K562 (cell line): ENCODE measurements at regions not wholly inside any gene's neighbourhood (a gene's known extent, or its start where the extent isn't known, plus 50 kb on each side); places are given as distances from the start of the nearest gene placed in this dataset.

Experiments
- ATAC-seq: fragments of 200-7000 bp; cut with Tn5 transposase; 3 replicates; pipeline ENCODE4 v1.9.1; 2020; ENCODE audit warnings: moderate library complexity
- BruUV-seq: library from RNA; stranded (reverse); fragments of 400-500 nt; replicated peaks from 2 replicates; lab custom pipeline; 2021; lab: Mats Ljungman, UMichigan
- CTCF ChIA-PET: fragments of 300-600 bp; formaldehyde crosslinking; extraction: SDS; loops from one replicate; lab custom pipeline; 2021; ENCODE audit warnings: low intra/inter-chr PET ratio; lab: Yijun Ruan, JAX
- POLR2A ChIA-PET: fragments of 300-600, 350-650 bp; sonication (Branson Sonifier 250); formaldehyde crosslinking; extraction: SDS; loops from one replicate; lab custom pipeline; 2021; ENCODE audit warnings: antibody characterized with exemption, inconsistent platforms; lab: Yijun Ruan, JAX
- DNase-seq, 4 experiments: peaks; one replicate each; pipeline versions ENCODE4 v3.0.0 to v3.0.0-alpha.2; 2011 to 2018; ENCODE audit warnings: low spot score in 3 of 4, mixed read lengths in 3 of 4; ENCODE audit errors: extremely low read depth in 1 of 4
- FAIRE-seq: peaks from 2 replicates; lab custom pipeline; 2011; peaks lifted over from hg19 to GRCh38; lab: Jason Lieb, UNC
- H2AFZ ChIP-seq: 2 replicates; pipeline ENCODE4 v1.6.0; 2011; ENCODE audit warnings: low read depth, low read length, control low read depth, inconsistent platforms
- H3K27ac ChIP-seq: fragments of 200-600 bp; 3 replicates; pipeline ENCODE4 v1.8.0; 2011; ENCODE audit warnings: low read depth, mild to moderate bottlenecking, control low read depth, inconsistent platforms, low read length, moderate library complexity, mixed read lengths; ENCODE audit errors: extremely low read depth
- H3K27me3 ChIP-seq, 2 experiments: fragments of 300-600 bp in 1 of 2; 2 replicates in 1 of 2; 3 replicates in 1 of 2; pipeline versions ENCODE4 v1.6.0 to v1.8.0; 2011; ENCODE audit warnings: inconsistent platforms in 2 of 2, low read length in 2 of 2, mild to moderate bottlenecking in 1 of 2, mixed read lengths in 1 of 2, moderate library complexity in 1 of 2; ENCODE audit not compliant: control insufficient read depth in 2 of 2, insufficient read depth in 2 of 2
- H3K36me3 ChIP-seq: fragments of 300-600 bp; 3 replicates; pipeline ENCODE4 v1.8.0; 2011; ENCODE audit warnings: mild to moderate bottlenecking, low read length, inconsistent platforms; ENCODE audit not compliant: control insufficient read depth, insufficient read depth
- H3K4me1 ChIP-seq, 2 experiments: fragments of 200-600 bp in 1 of 2; replicated peaks in 1 of 2; 2 replicates in 1 of 2; 3 replicates in 1 of 2; pipeline versions ENCODE4 v1.5.1 to v1.8.0; 2011; ENCODE audit warnings: inconsistent platforms in 2 of 2, low read length in 2 of 2, mild to moderate bottlenecking in 1 of 2, mixed read lengths in 1 of 2, moderate library complexity in 1 of 2; ENCODE audit not compliant: control insufficient read depth in 2 of 2, insufficient read depth in 2 of 2
- H3K4me2 ChIP-seq: 2 replicates; pipeline ENCODE4 v1.6.1; 2011; ENCODE audit warnings: low read length, control low read depth, inconsistent platforms, mixed read lengths; ENCODE audit not compliant: insufficient read depth
- H3K4me3 ChIP-seq: fragments of 200-600 bp; sonication (generic), shearing (Covaris generic); 2 replicates; pipeline ENCODE4 v1.5.1; 2016; ENCODE audit warnings: control low read depth, inconsistent platforms
- H3K79me2 ChIP-seq: fragments of 200-600 bp; 3 replicates; pipeline ENCODE4 v1.8.0; 2011; ENCODE audit warnings: low read length, inconsistent platforms; ENCODE audit not compliant: control insufficient read depth, insufficient read depth
- H3K9ac ChIP-seq, 2 experiments: 2 replicates each; pipeline versions ENCODE4 v1.6.0 to v1.6.1; 2011; ENCODE audit warnings: low read depth in 2 of 2, low read length in 2 of 2, control low read depth in 1 of 2, inconsistent platforms in 1 of 2, mild to moderate bottlenecking in 1 of 2, mixed read lengths in 1 of 2; ENCODE audit not compliant: insufficient read depth in 1 of 2
- H3K9me1 ChIP-seq: one replicate; pipeline ENCODE4 v1.6.0; 2011; ENCODE audit warnings: inconsistent platforms, mild to moderate bottlenecking, low read length, moderate library complexity; ENCODE audit not compliant: control insufficient read depth, insufficient read depth
- H3K9me3 ChIP-seq: replicated peaks from 2 replicates; pipeline ENCODE4 v1.5.1; 2011; ENCODE audit warnings: low read depth, low read length, inconsistent platforms; ENCODE audit not compliant: control insufficient read depth, insufficient read depth
- H4K20me1 ChIP-seq: replicated peaks from 2 replicates; pipeline ENCODE4 v1.6.1; 2011; ENCODE audit warnings: low read length, inconsistent platforms, mixed read lengths; ENCODE audit not compliant: control insufficient read depth, insufficient read depth
- CBFB ChIP-seq: sonication (generic); formaldehyde crosslinking; IDR thresholded peaks from 2 replicates; pipeline ENCODE4 v1.4.0; 2020; ENCODE audit warnings: mild to moderate bottlenecking, missing genetic modification reagents
- E2F3 ChIP-seq: fragments of 250-450 bp; sonication (Bioruptor Pico); IDR thresholded peaks from 2 replicates; pipeline ENCODE4 v1.4.0; 2020; ENCODE audit warnings: mild to moderate bottlenecking
- FIP1L1 ChIP-seq: fragments of 200-400 bp; formaldehyde crosslinking; IDR thresholded peaks from 2 replicates; pipeline ENCODE4 v1.6.1; 2018; ENCODE audit warnings: mild to moderate bottlenecking, low read depth, low read length; ENCODE audit not compliant: poor library complexity, severe bottlenecking
- JUNB ChIP-seq: fragments of 450-650 bp; formaldehyde crosslinking; conservative IDR thresholded peaks from 2 replicates; pipeline ENCODE4 v1.4.0; 2020; ENCODE audit warnings: mild to moderate bottlenecking
- KLF13 ChIP-seq: fragments of 450-650 bp; IDR thresholded peaks from 2 replicates; pipeline ENCODE4 v1.6.1; 2016; ENCODE audit warnings: missing genetic modification characterization, low read depth, mild to moderate bottlenecking, missing compliant biosample characterization, moderate library complexity, borderline replicate concordance
- POLR2AphosphoS2 ChIP-seq: IDR thresholded peaks from 2 replicates; pipeline ENCODE4 v1.6.1; 2012; ENCODE audit warnings: low read length, improper control_type of control experiment
- POU5F1 ChIP-seq: fragments of 150-350 bp; IDR thresholded peaks from 2 replicates; pipeline ENCODE4 v1.6.1; 2014; ENCODE audit warnings: borderline replicate concordance, low read length, low read depth, mild to moderate bottlenecking; ENCODE audit not compliant: partially characterized antibody
- SETDB1 ChIP-seq: IDR thresholded peaks from one replicate; pipeline ENCODE4 v1.6.1; 2012; ENCODE audit warnings: low read length, control low read depth, inconsistent platforms
- TEAD1 ChIP-seq, 2 experiments: fragments of 450-650 bp in 1 of 2; sonication (generic) in 1 of 2; formaldehyde crosslinking; IDR thresholded peaks; 2 replicates each; pipeline versions ENCODE4 v1.4.0 to v1.8.0; 2020 to 2022; ENCODE audit warnings: mild to moderate bottlenecking in 2 of 2, missing genetic modification reagents in 1 of 2
- ZFP36 ChIP-seq: fragments of 150-350 bp; IDR thresholded peaks from 2 replicates; pipeline ENCODE4 v1.6.1; 2018; ENCODE audit warnings: low read length, low read depth; ENCODE audit not compliant: partially characterized antibody
- ZNF124 ChIP-seq: sonication (generic); formaldehyde crosslinking; IDR thresholded peaks from 2 replicates; pipeline ENCODE4 v1.8.1; 2022; ENCODE audit warnings: missing genetic modification reagents
- ZNF217 ChIP-seq: sonication (generic); formaldehyde crosslinking; IDR thresholded peaks from 2 replicates; pipeline ENCODE4 v1.8.0; 2022; ENCODE audit warnings: mild to moderate bottlenecking, missing genetic modification reagents
- ZNF589 ChIP-seq: fragments of 200-800 bp; sonication (Bioruptor generic); IDR thresholded peaks from 2 replicates; pipeline ENCODE4 v1.6.1; 2016; ENCODE audit warnings: low read depth, missing genetic modification characterization, missing compliant biosample characterization
- WGBS: fragments of 100-300 bp; shearing (Covaris generic); methylation state at CpG from one replicate; pipeline ENCODE4 v1.1.6; 2016; ENCODE audit warnings: low coverage, mixed read lengths; ENCODE audit not compliant: insufficient coverage; ENCODE audit errors: missing lambda C conversion rate; 5-methylcytosine and 5-hydroxymethylcytosine counted together
- in situ Hi-C: fragments of 300-500 bp; cut with MboI; formaldehyde crosslinking; loops from 4 replicates; pipeline ENCODE4 v1.15.0; 2018; ENCODE audit warnings: inconsistent platforms, mixed read lengths
- intact Hi-C: fragments of 100-400 bp; cut with micrococcal nuclease; formaldehyde crosslinking; loops from 2 replicates; pipeline ENCODE4 v1.14.2; 2022
- TF ChIP-seq, protein P1 (sequence below): sonication (generic); formaldehyde crosslinking; IDR thresholded peaks from 2 replicates; pipeline ENCODE4 v1.8.1; 2023; ENCODE audit warnings: mild to moderate bottlenecking, missing genetic modification reagents, moderate library complexity

DNA sequence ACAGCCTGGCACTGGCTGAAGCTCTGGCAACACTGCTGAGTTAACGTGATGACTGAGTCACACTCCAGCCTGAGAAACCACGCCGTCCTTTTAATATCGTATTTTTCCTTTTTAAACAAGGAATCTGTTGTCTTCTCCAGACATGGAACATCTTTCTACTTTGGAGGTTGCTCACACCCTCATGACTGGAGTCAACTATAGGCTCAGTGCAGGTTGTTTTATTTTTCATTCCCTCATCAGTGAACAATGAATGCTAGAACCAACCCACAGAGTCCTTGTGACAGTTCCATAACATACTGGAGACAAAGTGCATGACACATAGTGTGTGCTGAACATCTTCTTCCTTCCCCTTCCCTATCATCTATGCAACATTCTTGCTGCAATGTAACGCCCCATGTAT is 76.8 kb upstream of the CPEB2 start:
- no peak overlapping the region for H3K4me2 ChIP-seq
- ChIA-PET CTCF (no interaction called here), POLR2A (no interaction called here)
- 0% methylated on average over 5 of the region's 5 CpGs for WGBS
- no peak for TF ChIP-seq TEAD1 (CRISPR knock-in tag; IDR thresholded peaks at IDR 0.05)
- TF ChIP-seq SETDB1: no peak
- TF ChIP-seq, protein P1, sequence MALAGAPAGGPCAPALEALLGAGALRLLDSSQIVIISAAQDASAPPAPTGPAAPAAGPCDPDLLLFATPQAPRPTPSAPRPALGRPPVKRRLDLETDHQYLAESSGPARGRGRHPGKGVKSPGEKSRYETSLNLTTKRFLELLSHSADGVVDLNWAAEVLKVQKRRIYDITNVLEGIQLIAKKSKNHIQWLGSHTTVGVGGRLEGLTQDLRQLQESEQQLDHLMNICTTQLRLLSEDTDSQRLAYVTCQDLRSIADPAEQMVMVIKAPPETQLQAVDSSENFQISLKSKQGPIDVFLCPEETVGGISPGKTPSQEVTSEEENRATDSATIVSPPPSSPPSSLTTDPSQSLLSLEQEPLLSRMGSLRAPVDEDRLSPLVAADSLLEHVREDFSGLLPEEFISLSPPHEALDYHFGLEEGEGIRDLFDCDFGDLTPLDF (CRISPR knock-in tag): no peak
- TF ChIP-seq JUNB (CRISPR knock-in tag): no peak
- no peak for TF ChIP-seq ZNF217 (CRISPR knock-in tag)
- no peak for TF ChIP-seq ZNF589 (CRISPR knock-in tag)
- no peak for TF ChIP-seq CBFB (CRISPR knock-in tag)
- TF ChIP-seq ZNF124 (CRISPR knock-in tag): no peak
- TF ChIP-seq POLR2AphosphoS2: no peak
- TF ChIP-seq ZFP36: no peak
- TF ChIP-seq POU5F1: no peak
- TF ChIP-seq E2F3: no peak
- no peak for TF ChIP-seq KLF13 (tag)
- TF ChIP-seq FIP1L1: no peak
- no peak overlapping the region for H3K27ac ChIP-seq
- H3K79me2 ChIP-seq: no peaks in the 10 kb centered on the region
- H3K27me3 ChIP-seq: no peaks in the 10 kb centered on the region; a peak in 1 of 5 replicates
- ATAC-seq (no peak), FAIRE-seq (no peak), DNase-seq (no peak)
- H3K9ac ChIP-seq: no peak overlapping the region
- in situ Hi-C loops: no loop called here
- H2AFZ ChIP-seq: no peak overlapping the region
- BruUV-seq: no TSS peak
- H3K9me1 ChIP-seq: no peaks in the 10 kb centered on the region
- intact Hi-C loops: no loop called here
- no peak overlapping the region for H3K4me3 ChIP-seq
- H4K20me1 ChIP-seq: no peaks in the 10 kb centered on the region
- no peaks in the 10 kb centered on the region for H3K36me3 ChIP-seq
- no peaks in the 10 kb centered on the region; a peak in 1 of 5 replicates for H3K4me1 ChIP-seq
- H3K9me3 ChIP-seq: no peaks in the 10 kb centered on the region
